ENCODE measurements at regions not wholly inside any gene's neighbourhood (a gene's known extent, or its start where the extent isn't known, plus 50 kb on each side); places are given as distances from the start of the nearest gene placed in this dataset.
"Not testable (repeated sequence)": the region's sequence is repeated elsewhere in the genome, so short reads cannot be mapped to it uniquely, and the experiment has no call there.

DNA sequence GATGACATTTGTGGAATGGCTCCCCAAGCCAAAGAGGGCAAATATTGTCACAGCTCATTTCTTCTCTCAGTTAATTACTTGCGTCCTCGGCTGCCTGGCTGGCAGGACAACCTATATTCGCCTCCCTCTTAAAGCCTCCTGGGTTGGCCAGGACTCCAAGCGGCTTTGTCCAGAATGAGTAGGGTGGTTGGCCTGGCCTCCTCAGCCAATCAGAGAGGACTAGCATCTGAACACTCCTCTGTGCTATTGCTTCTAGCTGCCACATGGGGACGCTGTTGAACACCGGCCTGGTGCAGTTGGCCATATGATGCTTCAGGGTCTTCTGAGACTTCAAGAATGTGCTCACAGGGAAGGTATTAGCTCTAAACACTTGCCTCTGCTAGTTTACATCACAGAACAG is 2722.9 kb upstream of the TPTE start:
- DNase-seq; H3K9me3 Mint-ChIP-seq; H3K4me3 Mint-ChIP-seq; H3K27ac Mint-ChIP-seq; H3K27me3 Mint-ChIP-seq; H3K4me1 Mint-ChIP-seq; H3K36me3 Mint-ChIP-seq; ATAC-seq (replicated peaks): not testable (repeated sequence)

DNA sequence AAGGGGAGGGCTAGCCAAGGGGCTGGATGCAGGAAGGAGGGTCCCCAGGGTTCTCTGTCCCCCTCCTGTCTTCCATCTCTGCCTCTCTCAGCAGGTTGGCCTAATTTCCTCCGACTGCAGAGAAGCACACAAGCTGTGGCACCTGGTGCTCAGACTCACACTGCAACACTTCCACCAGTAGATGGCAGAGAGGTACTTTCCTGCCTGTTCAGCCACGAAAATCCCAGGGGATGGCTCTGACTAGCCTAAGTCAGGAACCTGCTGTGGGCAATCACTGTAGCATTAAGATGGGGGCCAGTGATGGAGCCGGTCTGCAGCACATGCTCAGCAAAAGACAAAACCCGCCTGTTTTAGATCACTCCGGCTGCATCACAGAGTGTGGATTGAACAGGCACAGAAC is 2721.7 kb upstream of the TPTE start:
- H3K4me3 Mint-ChIP-seq, H3K27ac Mint-ChIP-seq, H3K27me3 Mint-ChIP-seq, H3K36me3 Mint-ChIP-seq, H3K9me3 Mint-ChIP-seq, H3K4me1 Mint-ChIP-seq, DNase-seq: not testable (repeated sequence)
- peak; percentile 38 to 84 for ATAC-seq (replicated peaks)

DNA sequence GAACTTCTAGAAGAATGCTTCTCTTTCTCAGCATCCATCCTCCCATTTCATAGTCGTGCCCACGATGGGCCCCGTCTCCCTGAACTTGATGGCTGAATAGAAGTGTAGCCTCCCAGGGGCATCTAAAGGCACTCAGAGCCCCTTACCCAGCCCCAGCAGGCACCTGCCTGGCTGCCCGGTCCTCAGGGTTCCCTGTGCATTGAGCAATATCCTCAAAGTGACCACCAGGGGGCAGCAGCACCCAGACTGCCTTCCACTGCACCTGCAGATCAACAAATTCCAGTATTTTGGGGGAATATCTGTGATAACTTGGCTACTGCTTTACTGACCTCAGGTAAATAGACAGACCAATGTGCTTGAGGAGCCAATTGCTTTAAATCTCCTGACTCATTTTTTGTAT is 2707.9 kb upstream of the TPTE start:
- peak; percentile 64 to 71 for ATAC-seq (replicated peaks)
- not testable (repeated sequence) for H3K36me3 Mint-ChIP-seq, H3K27ac Mint-ChIP-seq, H3K4me1 Mint-ChIP-seq, DNase-seq, H3K9me3 Mint-ChIP-seq, H3K27me3 Mint-ChIP-seq, H3K4me3 Mint-ChIP-seq

DNA sequence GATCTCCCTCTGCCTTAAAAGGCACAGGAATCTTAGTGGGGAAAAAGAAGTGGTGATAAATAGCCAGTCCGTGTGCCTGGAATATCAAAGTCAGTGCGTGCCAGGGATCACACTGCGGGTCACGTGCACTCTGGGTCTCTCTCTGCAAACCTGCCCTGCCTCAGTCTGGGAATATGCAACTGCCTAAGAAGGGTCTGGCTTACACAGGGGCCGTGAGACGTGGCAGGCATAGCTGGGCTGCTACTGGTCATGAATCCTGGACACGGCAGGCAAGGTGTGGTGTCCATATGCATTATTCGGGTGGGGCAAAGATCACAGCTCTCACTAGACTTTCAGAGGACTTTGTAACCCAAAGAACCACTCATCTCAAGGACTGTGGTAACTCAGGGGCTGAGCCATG is 2704.4 kb upstream of the TPTE start:
- H3K4me3 Mint-ChIP-seq; H3K9me3 Mint-ChIP-seq; ATAC-seq (replicated peaks); H3K27ac Mint-ChIP-seq; H3K27me3 Mint-ChIP-seq; DNase-seq; H3K4me1 Mint-ChIP-seq; H3K36me3 Mint-ChIP-seq: not testable (repeated sequence)

DNA sequence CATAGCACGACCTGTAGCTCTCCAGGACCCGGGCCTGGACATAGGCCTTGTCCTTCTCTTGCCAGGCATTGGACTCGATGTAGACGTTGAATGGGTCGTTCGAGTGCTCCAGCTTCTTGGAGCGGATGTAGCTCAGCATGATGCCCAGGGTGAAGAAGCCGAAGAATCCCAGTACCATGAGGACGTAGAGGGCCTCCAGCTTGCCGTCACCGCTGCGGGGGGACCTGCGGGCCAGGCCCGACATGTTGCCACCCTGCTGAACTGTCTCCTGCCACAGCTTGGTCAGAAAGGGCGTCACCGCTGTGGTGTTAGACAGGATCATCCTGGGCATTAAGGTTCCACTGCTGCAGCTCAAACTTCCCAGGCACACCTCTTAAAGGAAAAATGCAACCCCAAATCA is 2702.1 kb upstream of the TPTE start:
- DNase-seq; H3K27ac Mint-ChIP-seq; ATAC-seq (replicated peaks); H3K27me3 Mint-ChIP-seq; H3K4me1 Mint-ChIP-seq; H3K36me3 Mint-ChIP-seq; H3K9me3 Mint-ChIP-seq; H3K4me3 Mint-ChIP-seq: not testable (repeated sequence)

DNA sequence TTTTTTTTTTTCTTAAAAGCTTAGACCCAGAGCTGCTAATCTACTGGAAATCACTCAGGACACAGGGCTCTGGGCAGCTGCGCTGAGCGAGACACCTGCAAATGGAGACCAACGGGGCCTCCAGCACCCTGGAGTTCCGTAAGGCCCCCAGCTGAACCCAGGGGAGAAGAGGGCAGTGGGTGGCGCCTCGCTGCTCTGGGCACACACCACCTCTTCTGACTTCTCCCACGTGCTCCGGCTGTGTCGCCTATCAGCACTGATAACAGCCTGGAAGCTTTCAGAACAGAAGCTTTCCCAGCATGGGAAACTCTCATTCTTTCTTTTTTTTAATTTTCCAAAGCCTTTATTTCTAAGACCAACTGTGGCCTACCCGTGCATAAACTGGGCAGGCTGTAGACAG is 2695.8 kb upstream of the TPTE start:
- not testable (repeated sequence) for H3K27ac Mint-ChIP-seq; DNase-seq; H3K36me3 Mint-ChIP-seq; H3K9me3 Mint-ChIP-seq; H3K4me3 Mint-ChIP-seq; H3K4me1 Mint-ChIP-seq; ATAC-seq (replicated peaks); H3K27me3 Mint-ChIP-seq

DNA sequence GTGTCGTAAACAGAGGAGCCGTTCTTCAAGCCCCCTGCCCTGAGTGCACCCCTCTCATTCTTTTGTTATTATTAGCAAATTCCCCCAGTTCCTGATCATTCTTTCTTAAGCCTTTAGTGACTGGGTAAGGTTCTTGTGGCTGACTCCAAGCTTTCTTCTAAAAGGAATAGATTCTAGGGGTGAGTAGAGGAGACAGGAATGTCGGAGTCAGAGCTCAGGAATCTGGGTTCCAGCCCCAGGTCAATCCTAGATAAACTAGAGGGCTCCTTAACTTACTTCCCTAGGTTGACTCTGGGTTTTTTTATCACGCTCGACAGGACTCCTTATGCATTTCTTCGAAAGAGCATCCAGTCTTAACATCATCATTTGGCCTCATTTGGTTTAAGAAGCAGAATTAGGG is 2695.2 kb upstream of the TPTE start:
- H3K27me3 Mint-ChIP-seq; H3K27ac Mint-ChIP-seq; H3K9me3 Mint-ChIP-seq; H3K4me3 Mint-ChIP-seq; H3K4me1 Mint-ChIP-seq; DNase-seq; ATAC-seq (replicated peaks); H3K36me3 Mint-ChIP-seq: not testable (repeated sequence)

DNA sequence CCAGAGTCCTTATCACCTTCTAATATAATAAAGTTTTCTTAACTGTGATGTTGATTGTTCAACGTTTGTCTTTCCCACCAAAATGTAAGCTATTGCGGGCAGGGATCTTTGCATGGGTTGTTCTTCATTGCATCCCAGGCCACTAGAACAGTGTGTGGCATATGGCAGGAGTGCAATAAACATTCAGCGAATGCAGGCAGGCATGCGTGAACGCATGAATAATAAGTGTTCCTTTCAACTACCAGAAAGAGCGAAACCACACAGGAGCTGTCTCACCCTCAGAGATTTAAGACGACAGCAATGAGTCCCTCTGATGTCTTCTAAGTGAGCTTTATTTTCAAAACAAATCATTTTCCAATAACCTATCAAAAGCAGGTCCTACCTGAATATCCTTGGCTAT is 2693.1 kb upstream of the TPTE start:
- not testable (repeated sequence) for H3K4me1 Mint-ChIP-seq; H3K27me3 Mint-ChIP-seq; ATAC-seq (replicated peaks); H3K36me3 Mint-ChIP-seq; H3K27ac Mint-ChIP-seq; H3K4me3 Mint-ChIP-seq; DNase-seq; H3K9me3 Mint-ChIP-seq

DNA sequence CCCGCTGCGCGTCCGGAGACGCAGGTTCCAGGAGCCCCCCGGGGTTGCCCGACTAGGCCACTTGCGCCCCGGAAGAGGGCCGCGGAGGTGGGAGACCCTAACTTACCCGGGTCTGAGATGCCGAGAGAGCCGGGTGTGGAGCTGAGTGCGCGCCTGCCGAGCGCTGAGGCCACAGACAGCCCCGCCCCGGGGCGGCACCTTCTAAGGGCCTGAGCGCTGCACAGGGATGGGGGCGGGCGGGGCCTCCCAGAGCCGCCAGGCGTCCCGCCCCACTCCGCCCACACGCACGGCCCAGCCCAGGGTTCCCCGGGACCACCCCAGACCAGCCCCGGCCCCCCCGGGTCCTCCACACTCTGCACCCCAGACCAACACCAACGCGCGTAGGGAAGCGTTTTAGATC is 2692.0 kb upstream of the TPTE start:
- H3K27me3 Mint-ChIP-seq; H3K9me3 Mint-ChIP-seq; DNase-seq; H3K27ac Mint-ChIP-seq; H3K4me1 Mint-ChIP-seq; H3K36me3 Mint-ChIP-seq; H3K4me3 Mint-ChIP-seq; ATAC-seq (replicated peaks): not testable (repeated sequence)

DNA sequence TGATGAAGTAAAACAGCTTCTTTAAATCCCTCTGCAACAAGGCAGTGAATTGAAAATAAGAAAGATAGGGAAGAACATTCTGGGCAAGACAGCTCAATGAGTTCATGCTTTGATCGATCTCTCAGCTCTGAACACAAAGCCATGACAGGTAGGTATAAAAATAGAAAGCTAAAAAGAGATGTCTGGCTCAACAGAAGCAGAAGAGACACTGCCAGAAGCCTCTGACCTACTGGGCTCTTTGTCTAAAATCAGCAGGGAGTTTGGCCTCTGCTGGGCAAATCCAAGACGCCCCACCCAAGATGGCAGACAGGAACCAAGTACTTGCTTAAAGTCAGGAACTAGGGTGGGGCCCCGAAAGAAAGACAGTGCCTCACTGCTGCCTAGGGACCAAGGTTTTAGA is 2684.1 kb upstream of the TPTE start:
- not testable (repeated sequence) for H3K4me1 Mint-ChIP-seq; DNase-seq; H3K4me3 Mint-ChIP-seq; H3K36me3 Mint-ChIP-seq; H3K27me3 Mint-ChIP-seq; H3K27ac Mint-ChIP-seq; H3K9me3 Mint-ChIP-seq; ATAC-seq (replicated peaks)

DNA sequence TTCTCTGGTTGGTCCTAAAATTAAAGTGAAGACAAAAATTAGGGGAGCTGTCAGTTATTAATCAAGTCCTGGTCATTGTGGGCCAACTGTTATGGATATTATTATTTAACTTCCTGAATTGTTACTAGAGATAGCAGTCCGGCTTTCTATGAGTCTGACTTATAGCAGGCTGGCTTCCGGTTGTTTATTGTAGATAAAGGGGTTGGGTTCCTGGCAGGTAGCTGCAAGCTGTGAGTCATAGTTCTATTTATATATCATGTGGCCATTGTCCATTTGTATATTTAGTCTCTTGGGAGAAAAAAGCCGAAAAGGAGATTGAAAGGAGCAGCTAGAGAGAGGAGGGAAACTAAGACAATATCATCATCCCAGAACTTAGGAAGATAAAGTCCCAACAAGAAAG is 2668.0 kb upstream of the TPTE start:
- not testable (repeated sequence) for H3K9me3 Mint-ChIP-seq; H3K4me1 Mint-ChIP-seq; H3K36me3 Mint-ChIP-seq; DNase-seq; H3K4me3 Mint-ChIP-seq; H3K27me3 Mint-ChIP-seq; ATAC-seq (replicated peaks); H3K27ac Mint-ChIP-seq

DNA sequence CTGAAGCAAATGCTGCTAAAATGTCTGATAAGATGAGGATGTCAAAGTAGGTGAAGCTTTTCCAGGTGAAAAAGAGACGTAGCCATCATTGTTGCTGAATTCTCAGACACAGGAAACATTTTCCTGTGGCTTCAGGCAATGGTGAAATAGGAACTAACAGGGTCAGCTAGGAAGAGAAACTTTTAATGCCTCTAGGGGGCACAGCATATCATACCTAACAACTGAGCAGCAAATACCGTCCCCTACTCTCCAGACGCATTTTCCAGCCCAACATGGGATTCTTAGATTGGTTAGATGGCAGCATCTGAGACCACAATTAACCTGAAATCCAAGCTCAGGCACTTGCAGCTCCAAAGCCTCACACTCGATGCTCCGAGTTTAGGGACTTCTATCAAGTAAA is 2667.5 kb upstream of the TPTE start:
- ATAC-seq (replicated peaks); H3K9me3 Mint-ChIP-seq; H3K27me3 Mint-ChIP-seq; H3K27ac Mint-ChIP-seq; DNase-seq; H3K36me3 Mint-ChIP-seq; H3K4me1 Mint-ChIP-seq; H3K4me3 Mint-ChIP-seq: not testable (repeated sequence)
